ENCODE measurements at regions not wholly inside any gene's neighbourhood (a gene's known extent, or its start where the extent isn't known, plus 50 kb on each side); places are given as distances from the start of the nearest gene placed in this dataset.

GRCh38 chr2:146716591-146716990, 1128.2 kb upstream of the ACVR2A start:
- no peak for TF ChIP-seq CTCF (IDR thresholded peaks at IDR 0.05)
- no peak for TF ChIP-seq POLR2A (IDR thresholded peaks at IDR 0.05)

Data from suprapubic skin (tissue), 3 donors.